HPDE6-E6E7 (cell line): ENCODE measurements at regions not wholly inside any gene's neighbourhood (a gene's known extent, or its start where the extent isn't known, plus 50 kb on each side); places are given as distances from the start of the nearest gene placed in this dataset.

Source experiments
- DNase-seq: peaks from one replicate; pipeline ENCODE4 v3.0.0; 2011; ENCODE audit warnings: missing footprints; ENCODE audit errors: extremely low spot score

- DNase-seq = no peak
Observed at GRCh38 chr17:33976831-33977230, 278.3 kb upstream of the CCL2 start.

DNA sequence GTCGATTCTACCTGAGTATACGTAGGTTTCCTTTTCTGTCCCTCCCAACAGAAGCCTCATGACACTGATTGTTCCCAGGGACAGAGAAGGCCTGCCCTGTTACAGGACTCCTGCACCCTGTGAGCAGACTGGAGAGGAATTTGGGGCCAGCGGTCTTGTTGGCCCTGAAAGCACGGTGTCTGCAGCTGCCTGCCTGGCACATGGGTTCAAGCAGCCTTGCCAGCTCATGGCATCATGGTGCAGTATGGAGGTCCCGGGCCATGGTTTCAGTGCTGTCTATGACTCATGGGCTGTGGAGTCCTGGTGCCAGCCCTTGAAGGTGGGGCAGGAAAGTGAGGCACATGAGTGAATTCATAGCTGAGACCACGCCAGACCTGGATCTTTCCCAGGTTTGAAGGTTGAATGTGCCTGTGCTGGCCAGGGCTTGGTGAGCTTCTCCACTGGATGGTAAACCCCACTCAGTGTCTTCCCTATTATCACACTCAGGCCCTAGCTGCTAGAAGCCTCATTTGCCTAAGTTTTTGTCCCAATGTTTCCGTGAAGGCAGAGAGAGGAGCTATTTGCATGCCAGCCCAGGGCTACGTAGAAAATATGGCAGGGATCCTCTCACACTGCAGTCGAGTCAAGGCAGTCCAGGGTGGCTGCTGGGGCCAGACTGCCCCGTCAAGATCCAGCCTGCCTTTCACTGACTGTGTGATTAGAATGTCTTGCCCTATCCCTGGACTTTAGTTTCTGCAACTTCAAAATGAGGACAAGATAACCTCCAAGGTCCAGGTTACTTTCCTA is 277.2 kb upstream of the CCL2 start:
- DNase-seq = no peak

- no peak for DNase-seq
Observed at GRCh38 chr17:33978889-33979288, 276.2 kb upstream of the CCL2 start.

DNA sequence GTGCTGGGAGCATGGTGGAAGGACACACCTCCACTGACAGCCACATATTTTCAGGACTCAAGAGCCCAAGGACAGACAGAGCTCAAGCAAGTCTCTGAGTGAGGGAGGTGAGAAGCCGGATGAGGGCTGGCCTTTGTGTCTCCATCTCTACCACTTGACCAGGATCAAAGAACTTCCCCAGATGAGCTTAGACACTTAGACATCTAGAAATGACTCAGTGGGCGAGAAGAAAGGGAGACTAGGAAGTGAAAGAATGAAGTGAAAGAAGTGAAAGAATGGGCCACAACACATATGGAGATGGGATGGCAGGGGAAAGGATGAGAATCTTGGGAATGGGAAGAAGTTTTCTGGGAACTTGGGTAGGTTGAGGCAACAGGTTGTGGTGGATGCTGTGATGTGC is 274.9 kb upstream of the CCL2 start:
- no peak for DNase-seq

- no peak for DNase-seq
Observed at GRCh38 chr17:33981711-33982601, 273.1 kb upstream of the CCL2 start.

DNA sequence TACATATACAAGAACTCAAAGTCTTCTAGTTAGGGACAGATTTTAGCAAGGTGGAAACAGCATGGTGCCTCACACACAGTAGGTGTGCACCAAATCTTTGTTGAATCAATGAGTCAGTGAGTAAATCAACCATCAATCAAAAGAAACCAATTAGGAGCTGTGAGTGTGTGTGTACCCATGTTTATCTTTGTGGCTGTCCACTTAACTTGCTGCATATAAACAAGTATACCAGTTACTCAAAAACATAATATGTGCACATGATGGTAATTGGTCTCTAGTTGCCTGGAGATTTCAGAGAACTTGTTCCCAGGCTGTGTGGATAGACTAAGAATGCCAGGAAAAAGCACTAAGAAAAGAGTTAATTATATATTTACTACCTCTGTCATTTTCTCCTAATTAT is 272.2 kb upstream of the CCL2 start:
- no peak for DNase-seq

GRCh38 chr17:33983824-33984574 is 271.1 kb upstream of the CCL2 start:
- no peak for DNase-seq

GRCh38 chr17:33986088-33986487 is 269.0 kb upstream of the CCL2 start:
- DNase-seq = no peak

DNA sequence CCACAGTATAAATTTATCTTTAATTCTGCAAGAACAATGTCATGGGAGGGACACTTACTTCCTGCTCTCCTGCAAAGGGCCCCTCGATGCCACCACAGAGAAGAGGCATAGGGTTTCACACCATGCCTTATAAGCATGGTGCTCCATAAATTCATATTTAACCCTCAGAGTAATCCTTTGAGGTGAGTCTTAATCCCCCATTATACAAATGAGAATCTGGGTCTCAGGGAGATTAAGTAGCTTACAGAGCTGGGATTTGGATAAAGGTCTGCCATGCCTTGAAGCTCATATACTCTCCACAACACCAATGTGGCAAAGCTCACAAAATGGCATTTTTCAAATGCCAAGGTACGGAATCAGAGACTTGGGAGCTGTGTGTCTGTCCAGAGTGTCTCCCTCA is 268.5 kb upstream of the CCL2 start:
- DNase-seq = no peak

GRCh38 chr17:33987162-33987561 is 267.9 kb upstream of the CCL2 start:
- no peak for DNase-seq

DNA sequence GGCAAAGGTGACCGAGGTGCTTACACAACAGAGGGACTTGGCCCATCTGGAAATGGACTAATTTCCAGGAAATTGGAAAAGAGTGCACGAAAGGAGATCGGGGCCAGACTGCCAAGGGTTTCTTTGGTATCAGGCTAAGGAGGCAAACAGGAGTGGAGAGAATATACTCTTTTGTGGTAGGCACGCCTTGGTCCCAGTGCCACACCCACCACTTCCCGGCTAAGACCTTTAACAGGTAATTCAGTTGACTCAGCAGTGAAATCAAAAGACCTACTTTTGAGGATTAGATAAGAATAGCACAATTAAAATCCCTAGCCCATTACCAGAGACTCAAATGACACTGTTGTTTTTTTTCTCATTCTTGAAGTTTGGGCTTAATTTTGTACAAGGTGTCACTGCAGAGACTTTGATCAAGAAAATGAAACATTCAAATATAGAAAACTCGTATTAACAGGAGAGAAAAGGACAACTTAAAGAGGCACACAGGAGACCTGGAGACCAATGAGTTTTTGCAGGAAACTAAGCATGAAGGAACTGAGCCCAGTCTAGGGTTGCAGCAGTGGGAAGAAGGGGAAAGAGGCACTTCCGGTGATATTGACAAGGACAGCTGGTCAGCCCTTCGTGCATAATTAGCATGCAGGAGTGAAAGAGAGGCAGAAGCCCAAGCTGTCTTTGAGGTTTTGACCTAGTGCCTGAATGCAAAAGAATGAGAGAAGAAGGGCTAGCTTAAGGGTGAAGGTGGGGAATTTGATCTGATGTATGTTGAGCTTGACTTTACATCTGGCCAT is 265.5 kb upstream of the CCL2 start:
- DNase-seq = no peak

DNA sequence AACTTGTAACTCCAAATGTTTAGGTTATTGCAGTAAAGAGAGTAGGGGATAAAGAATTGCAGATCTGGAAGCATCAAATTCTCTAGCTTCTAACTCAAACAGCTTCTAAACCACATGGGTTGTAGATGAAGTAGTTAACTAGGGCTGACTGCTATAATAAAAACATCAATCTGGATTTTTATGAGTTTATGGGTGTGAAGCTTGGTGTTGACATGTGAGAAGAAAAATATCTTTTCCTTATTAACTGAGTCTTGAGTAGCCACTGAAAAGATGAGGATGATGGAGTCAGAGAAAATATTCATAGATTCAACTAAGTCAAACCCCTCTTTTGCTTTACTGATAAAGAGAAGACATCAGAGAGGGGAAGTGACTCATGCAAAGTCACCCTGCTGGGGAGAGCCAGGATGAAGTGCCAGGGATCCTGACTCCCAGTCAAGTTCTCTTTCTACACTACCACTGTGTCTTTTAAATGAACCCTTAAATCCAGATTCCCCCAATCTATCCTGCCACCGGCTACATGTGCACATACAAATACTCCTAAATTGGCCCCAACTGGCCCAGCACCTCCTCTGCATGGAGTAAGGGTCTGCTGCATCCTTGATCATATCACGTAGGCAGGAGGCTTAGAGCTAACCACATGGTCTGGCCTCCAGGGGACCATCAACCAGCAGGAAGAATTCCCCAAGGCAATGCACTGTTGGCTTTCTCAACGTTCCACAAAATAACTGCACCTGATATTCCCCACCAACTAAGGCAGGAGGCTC is 264.0 kb upstream of the CCL2 start:
- no peak for DNase-seq

- no peak for DNase-seq
Observed at GRCh38 chr17:33992113-33992512, 263.0 kb upstream of the CCL2 start.

DNA sequence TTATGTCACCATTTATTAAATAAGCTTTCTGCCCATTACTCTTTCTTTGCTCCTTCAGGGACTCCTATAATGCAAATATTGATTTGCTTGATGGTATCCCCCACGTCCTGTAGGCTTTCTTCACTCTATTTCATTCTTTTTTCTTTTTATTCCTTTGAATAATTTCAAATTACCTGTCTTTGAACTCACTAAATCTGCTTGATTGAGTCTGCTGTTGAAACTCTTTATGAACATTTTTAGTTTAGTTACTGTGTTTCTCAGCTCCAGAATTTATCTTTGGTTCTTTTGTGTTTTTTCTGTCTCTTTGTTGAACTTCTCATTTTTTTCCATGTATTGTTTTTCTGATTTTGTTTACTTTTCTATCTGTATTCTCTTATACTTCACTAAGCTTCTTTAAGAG is 254.4 kb upstream of the CCL2 start:
- DNase-seq = no peak

DNA sequence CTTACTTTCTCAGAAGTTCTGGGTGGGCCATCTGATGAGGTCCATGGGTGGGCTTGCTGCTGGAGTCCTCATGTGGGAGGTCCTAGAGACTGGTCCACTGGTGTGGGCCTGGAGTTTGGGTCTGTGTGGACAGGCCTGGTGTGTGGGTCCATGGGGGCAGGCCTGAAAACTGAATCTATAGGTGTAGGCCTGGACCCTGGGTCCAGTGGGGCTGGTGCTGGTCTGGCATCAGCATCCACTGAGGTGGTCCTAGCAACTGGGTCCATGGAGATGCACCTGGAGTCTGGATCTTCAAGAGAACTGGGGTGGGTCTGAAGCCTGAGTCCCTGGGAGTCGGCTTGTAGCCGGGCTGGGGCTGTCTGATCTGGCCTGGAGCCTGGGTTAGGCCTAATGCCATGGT is 253.8 kb upstream of the CCL2 start:
- DNase-seq = no peak

DNA sequence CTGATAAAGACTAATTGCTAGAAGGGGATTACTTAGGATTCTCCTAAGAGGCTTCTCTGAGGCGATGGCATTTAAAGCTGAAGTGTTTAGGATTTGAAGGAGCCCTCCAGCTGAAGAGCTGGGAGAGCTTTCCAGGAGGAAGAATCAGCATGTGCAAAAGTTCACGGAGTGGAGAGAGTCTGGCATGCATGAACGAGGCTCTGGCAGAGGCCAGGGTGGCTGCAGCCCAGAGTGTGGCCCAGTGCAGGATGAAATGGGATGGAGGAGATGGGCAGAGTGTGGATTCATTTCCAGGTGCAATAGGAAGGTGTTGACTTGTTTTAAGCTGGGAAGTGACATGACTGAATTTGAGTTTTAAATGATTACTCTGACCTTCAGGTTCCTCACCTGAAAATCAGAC is 249.0 kb upstream of the CCL2 start:
- DNase-seq = no peak

GRCh38 chr17:34008125-34008524 is 247.0 kb upstream of the CCL2 start:
- no peak for DNase-seq

GRCh38 chr17:34009912-34010311 is 245.2 kb upstream of the CCL2 start:
- no peak for DNase-seq

- DNase-seq = no peak
Observed at GRCh38 chr17:34010534-34010933, 244.6 kb upstream of the CCL2 start.

DNA sequence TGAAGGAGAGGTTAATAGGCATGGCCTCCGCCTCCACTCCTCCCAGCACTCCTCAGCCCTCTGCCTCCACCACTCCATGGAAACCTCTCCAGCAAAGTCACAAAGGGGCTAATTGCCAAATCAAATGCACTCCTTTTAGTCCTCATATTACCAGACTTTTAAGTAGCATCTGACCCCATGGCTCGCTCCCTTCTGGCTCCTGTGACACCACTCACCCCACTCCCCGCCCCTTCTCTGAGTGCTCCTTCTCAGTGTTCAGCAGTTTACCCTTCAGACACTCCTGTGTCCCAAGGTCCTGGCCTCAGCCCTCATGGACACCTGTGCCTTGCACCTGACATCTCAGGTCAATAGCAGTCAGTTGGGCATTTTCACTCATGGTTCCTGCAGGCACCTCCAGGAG is 243.5 kb upstream of the CCL2 start:
- DNase-seq = no peak
